Calu3 (cell line): ENCODE measurements at regions not wholly inside any gene's neighbourhood (a gene's known extent, or its start where the extent isn't known, plus 50 kb on each side); places are given as distances from the start of the nearest gene placed in this dataset.

Experiments
- BruUV-seq: library from RNA; stranded (reverse); fragments of 400-500 nt; replicated peaks from 2 replicates; lab custom pipeline; 2021; lab: Mats Ljungman, UMichigan
- CTCF ChIA-PET: fragments of 300-600 bp; sonication (Branson Sonifier 250); formaldehyde crosslinking; loops from one replicate; lab custom pipeline; 2022; ENCODE audit warnings: antibody characterized with exemption; lab: Charles Lee
- DNase-seq: peaks from one replicate; pipeline ENCODE4 v3.0.0; 2022
- H3K27ac Mint-ChIP-seq: one replicate; pipeline ENCODE4 v1.8.0; 2022; ENCODE audit warnings: mixed read lengths; ENCODE audit not compliant: unreplicated experiment
- H3K27me3 Mint-ChIP-seq: one replicate; pipeline ENCODE4 v1.8.0; 2022; ENCODE audit warnings: mixed read lengths; ENCODE audit not compliant: unreplicated experiment
- H3K36me3 Mint-ChIP-seq: one replicate; pipeline ENCODE4 v1.8.0; 2022; ENCODE audit warnings: mild to moderate bottlenecking, moderate library complexity, mixed read lengths; ENCODE audit not compliant: insufficient read depth, unreplicated experiment
- H3K4me1 Mint-ChIP-seq: one replicate; pipeline ENCODE4 v1.8.0; 2022; ENCODE audit warnings: mild to moderate bottlenecking, low read depth, mixed read lengths; ENCODE audit not compliant: unreplicated experiment
- H3K4me3 Mint-ChIP-seq: one replicate; pipeline ENCODE4 v1.8.0; 2022; ENCODE audit warnings: mild to moderate bottlenecking, low read depth, moderate library complexity, mixed read lengths; ENCODE audit not compliant: unreplicated experiment
- H3K9me3 Mint-ChIP-seq: one replicate; pipeline ENCODE4 v1.8.0; 2022; ENCODE audit warnings: low read depth, mixed read lengths; ENCODE audit not compliant: unreplicated experiment
- intact Hi-C: fragments of 100-400 bp; cut with micrococcal nuclease; formaldehyde crosslinking; loops from one replicate; pipeline ENCODE4 v1.10.0; 2022; ENCODE audit not compliant: unreplicated experiment
- TF ChIP-seq, protein P1 (sequence below): fragments of 200-600 bp; IDR thresholded peaks from one replicate; pipeline ENCODE4 v1.8.0; 2022; ENCODE audit warnings: antibody characterized with exemption; ENCODE audit not compliant: unreplicated experiment

DNA sequence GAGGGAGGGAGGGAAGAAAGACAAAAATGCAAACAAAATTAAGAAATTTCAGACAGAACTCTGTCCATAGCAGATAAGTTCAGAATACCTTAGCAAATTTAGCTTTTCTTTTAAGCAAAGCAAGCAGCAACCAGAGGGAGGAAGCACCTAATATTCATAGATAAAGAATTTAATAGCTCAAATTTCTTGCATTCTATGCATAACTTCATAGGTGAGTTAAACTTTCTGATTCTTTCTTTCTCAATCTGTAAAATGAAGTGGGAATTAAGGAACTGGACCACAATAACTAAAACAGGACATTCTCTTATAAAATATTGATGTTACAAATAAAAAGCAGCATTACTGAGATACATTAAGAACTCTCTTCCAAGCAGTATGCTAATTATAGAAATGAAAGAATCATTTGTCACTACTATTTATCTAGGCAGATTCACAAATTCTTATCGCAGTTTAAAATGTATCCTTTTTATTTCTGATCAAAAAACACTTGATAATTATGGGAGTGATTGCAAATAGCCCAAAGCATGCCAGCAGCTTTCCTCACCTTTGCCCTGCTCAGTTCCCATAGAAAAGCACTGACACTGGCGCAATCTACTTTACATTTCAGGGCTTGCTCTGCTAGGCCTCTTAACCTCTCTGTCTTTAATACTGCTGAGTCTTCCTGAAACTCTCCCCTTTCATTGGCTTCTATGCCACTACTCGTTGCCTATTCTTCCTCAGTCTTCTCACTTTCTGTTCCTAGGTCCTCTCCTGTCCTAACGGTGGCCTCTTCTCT lies 341.8 kb downstream of the PIK3R1 start:
- CTCF ChIA-PET, result no interaction called here

DNA sequence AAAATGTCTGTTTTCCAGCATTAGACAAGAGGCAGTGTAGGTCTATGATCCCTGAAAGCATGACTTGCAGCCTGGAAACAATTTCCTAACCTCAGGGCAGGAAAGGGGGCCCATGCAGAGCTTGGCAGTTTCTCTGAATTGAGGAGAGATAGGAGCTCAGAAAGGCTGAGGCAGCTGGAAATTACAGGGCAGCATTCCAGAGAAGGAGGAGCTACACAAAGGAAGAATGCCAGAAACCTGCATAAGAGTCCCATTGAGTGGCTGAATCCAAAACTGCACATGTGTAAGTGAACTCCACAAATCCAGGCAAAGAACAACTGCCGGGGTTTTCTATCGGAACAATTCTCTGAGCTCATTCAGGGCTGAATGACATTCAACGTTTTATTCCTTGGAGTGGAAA lies 346.8 kb downstream of the PIK3R1 start:
- TF ChIP-seq, protein P1, sequence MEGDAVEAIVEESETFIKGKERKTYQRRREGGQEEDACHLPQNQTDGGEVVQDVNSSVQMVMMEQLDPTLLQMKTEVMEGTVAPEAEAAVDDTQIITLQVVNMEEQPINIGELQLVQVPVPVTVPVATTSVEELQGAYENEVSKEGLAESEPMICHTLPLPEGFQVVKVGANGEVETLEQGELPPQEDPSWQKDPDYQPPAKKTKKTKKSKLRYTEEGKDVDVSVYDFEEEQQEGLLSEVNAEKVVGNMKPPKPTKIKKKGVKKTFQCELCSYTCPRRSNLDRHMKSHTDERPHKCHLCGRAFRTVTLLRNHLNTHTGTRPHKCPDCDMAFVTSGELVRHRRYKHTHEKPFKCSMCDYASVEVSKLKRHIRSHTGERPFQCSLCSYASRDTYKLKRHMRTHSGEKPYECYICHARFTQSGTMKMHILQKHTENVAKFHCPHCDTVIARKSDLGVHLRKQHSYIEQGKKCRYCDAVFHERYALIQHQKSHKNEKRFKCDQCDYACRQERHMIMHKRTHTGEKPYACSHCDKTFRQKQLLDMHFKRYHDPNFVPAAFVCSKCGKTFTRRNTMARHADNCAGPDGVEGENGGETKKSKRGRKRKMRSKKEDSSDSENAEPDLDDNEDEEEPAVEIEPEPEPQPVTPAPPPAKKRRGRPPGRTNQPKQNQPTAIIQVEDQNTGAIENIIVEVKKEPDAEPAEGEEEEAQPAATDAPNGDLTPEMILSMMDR, result no peak
- H3K9me3 Mint-ChIP-seq, result peaks cover 2% of the 10 kb centered on the region
- intact Hi-C loops, result no loop called here
- H3K27me3 Mint-ChIP-seq, result no peaks in the 10 kb centered on the region
- DNase-seq, result no peak
- CTCF ChIA-PET, result no interaction called here
- H3K27ac Mint-ChIP-seq, result no peak overlapping the region
- no TSS peak for BruUV-seq
- H3K4me1 Mint-ChIP-seq, result no peaks in the 10 kb centered on the region
- no peak overlapping the region for H3K4me3 Mint-ChIP-seq
- H3K36me3 Mint-ChIP-seq, result no peaks in the 10 kb centered on the region

More for the DNA sequence above, 341.8 kb downstream of the PIK3R1 start:
- intact Hi-C loops, result no loop called here
- TF ChIP-seq, protein P1, result no peak
- no peaks in the 10 kb centered on the region for H3K27me3 Mint-ChIP-seq
- no peak overlapping the region for H3K27ac Mint-ChIP-seq
- no TSS peak for BruUV-seq
- no peaks in the 10 kb centered on the region for H3K9me3 Mint-ChIP-seq
- H3K36me3 Mint-ChIP-seq, result no peaks in the 10 kb centered on the region
- H3K4me1 Mint-ChIP-seq, result no peaks in the 10 kb centered on the region
- H3K4me3 Mint-ChIP-seq, result no peak overlapping the region
- no peak for DNase-seq

DNA sequence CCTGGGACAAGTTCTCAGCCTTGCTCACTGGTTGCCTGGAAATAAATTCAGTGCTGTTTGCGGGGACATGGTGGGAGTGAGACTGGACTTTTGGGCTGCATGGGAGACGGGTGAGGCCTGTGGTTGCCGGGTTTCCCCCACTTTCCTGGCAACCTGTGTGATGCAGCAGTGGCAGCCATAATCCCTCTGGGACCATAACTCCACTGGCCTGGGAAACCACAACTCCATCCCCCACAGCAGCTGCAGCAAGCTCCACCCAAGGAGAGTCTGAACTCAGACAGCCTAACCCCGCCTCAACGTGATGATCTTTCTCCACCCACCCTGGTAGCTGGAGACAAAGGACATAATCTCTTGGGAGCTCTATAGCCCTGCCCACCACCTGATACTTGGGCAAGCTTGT lies 349.9 kb downstream of the PIK3R1 start:
- intact Hi-C loops, result no loop called here
- no peak for DNase-seq

DNA sequence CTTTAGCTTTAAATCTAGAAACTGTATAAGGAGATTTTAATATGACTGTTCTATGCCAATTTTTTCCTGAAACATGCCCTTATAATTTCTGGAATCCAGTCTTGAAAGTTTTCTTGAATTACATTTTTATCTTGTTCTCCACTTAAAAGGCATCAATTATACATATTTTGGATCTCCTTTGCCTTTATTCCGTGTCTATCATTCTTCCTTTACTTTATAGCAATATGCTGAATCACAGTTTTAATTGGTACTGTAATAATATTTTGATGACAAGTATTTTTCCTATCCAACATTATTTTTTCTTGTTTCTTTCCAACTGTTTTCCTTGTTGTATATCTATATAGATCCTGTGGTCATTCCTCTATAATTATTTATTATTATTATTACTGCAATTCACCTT lies 361.2 kb downstream of the PIK3R1 start:
- intact Hi-C loops, result loop anchor here (10.0 kb wide), 1 partner anchor 292 kb away; no protein-coding TSS in a partner anchor
- no peaks in the 10 kb centered on the region for H3K4me1 Mint-ChIP-seq
- CTCF ChIA-PET, result no interaction called here
- TF ChIP-seq, protein P1, result no peak
- no peaks in the 10 kb centered on the region for H3K27me3 Mint-ChIP-seq
- H3K36me3 Mint-ChIP-seq, result no peaks in the 10 kb centered on the region
- H3K27ac Mint-ChIP-seq, result no peak overlapping the region
- H3K9me3 Mint-ChIP-seq, result peaks cover 4% of the 10 kb centered on the region
- no TSS peak for BruUV-seq
- DNase-seq, result no peak
- no peak overlapping the region for H3K4me3 Mint-ChIP-seq

More for the DNA sequence above, 349.9 kb downstream of the PIK3R1 start:
- no peaks in the 10 kb centered on the region for H3K27me3 Mint-ChIP-seq
- H3K27ac Mint-ChIP-seq, result no peak overlapping the region
- H3K4me1 Mint-ChIP-seq, result no peaks in the 10 kb centered on the region
- no TSS peak for BruUV-seq
- peaks cover 4% of the 10 kb centered on the region for H3K9me3 Mint-ChIP-seq
- CTCF ChIA-PET, result no interaction called here
- TF ChIP-seq, protein P1, result no peak
- H3K36me3 Mint-ChIP-seq, result no peaks in the 10 kb centered on the region
- no peak overlapping the region for H3K4me3 Mint-ChIP-seq
